MM.1S (cell line): ENCODE measurements at regions not wholly inside any gene's neighbourhood (a gene's known extent, or its start where the extent isn't known, plus 50 kb on each side); places are given as distances from the start of the nearest gene placed in this dataset.

ENCODE experiments used
- EZH2 ChIP-seq: fragments of 300-600 bp; sonication (generic); optimal IDR thresholded peaks from 2 replicates; pipeline ENCODE3; 2017; ENCODE audit warnings: low read depth, mild to moderate bottlenecking, antibody characterized with exemption, low read length, mixed read lengths
- EZH2phosphoT487 ChIP-seq: fragments of 300-600 bp; sonication (generic); IDR thresholded peaks from 2 replicates; pipeline ENCODE4 v1.6.1; 2018; ENCODE audit warnings: antibody characterized with exemption, low read length
- TF ChIP-seq, protein P1 (sequence below): fragments of 300-600 bp; sonication (generic); IDR thresholded peaks from 2 replicates; pipeline ENCODE4 v1.5.1; 2016; ENCODE audit warnings: antibody characterized with exemption, low read length, mixed read lengths

DNA sequence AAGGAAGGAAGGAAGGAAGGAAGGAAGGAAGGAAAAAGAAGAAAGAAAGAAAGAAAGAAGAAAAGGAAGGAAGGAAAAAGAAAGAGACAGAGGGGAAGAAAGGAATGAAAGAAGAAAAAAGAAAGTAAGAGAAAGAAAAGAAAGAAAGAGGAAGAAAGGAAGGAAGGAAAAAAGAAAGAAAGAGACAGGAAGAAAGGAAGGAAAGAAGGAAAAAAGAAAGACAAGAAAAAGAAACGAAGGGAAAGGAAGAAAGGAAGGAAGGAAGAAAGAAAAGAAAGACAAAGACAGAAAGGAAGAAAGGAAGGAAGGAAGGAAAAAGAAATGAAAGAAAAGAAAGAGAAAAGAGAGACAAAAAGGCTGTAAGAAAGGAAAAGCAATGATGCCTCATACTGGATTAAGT is 101.1 kb upstream of the PPP2R3B start:
- TF ChIP-seq, protein P1, sequence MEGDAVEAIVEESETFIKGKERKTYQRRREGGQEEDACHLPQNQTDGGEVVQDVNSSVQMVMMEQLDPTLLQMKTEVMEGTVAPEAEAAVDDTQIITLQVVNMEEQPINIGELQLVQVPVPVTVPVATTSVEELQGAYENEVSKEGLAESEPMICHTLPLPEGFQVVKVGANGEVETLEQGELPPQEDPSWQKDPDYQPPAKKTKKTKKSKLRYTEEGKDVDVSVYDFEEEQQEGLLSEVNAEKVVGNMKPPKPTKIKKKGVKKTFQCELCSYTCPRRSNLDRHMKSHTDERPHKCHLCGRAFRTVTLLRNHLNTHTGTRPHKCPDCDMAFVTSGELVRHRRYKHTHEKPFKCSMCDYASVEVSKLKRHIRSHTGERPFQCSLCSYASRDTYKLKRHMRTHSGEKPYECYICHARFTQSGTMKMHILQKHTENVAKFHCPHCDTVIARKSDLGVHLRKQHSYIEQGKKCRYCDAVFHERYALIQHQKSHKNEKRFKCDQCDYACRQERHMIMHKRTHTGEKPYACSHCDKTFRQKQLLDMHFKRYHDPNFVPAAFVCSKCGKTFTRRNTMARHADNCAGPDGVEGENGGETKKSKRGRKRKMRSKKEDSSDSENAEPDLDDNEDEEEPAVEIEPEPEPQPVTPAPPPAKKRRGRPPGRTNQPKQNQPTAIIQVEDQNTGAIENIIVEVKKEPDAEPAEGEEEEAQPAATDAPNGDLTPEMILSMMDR, result no peak
- no peak for TF ChIP-seq EZH2
- TF ChIP-seq EZH2phosphoT487, result no peak
